K562 (cell line): ENCODE measurements at regions not wholly inside any gene's neighbourhood (a gene's known extent, or its start where the extent isn't known, plus 50 kb on each side); places are given as distances from the start of the nearest gene placed in this dataset.

ENCODE experiments used
- ARID1B ChIP-seq: fragments of 450-650 bp; IDR thresholded peaks from 2 replicates; pipeline ENCODE4 v1.6.1; 2016; ENCODE audit warnings: antibody characterized with exemption, mild to moderate bottlenecking, inconsistent platforms
- CBFB ChIP-seq: sonication (generic); formaldehyde crosslinking; IDR thresholded peaks from 2 replicates; pipeline ENCODE4 v1.4.0; 2020; ENCODE audit warnings: mild to moderate bottlenecking, missing genetic modification reagents
- CCAR2 ChIP-seq: fragments of 200-400 bp; formaldehyde crosslinking; IDR thresholded peaks from 2 replicates; pipeline ENCODE4 v1.6.1; 2017; ENCODE audit warnings: mild to moderate bottlenecking, low read depth, low read length
- EP400 ChIP-seq: fragments of 450-650 bp; IDR thresholded peaks from 2 replicates; pipeline ENCODE4 v1.6.1; 2017; ENCODE audit warnings: antibody characterized with exemption, mild to moderate bottlenecking, moderate library complexity
- ETS2 ChIP-seq: IDR thresholded peaks from 2 replicates; pipeline ENCODE4 v1.6.1; 2016; ENCODE audit warnings: borderline replicate concordance, missing genetic modification characterization, mild to moderate bottlenecking, moderate library complexity, missing compliant biosample characterization; ENCODE audit not compliant: poor library complexity, severe bottlenecking
- GTF2E2 ChIP-seq: fragments of 200-800 bp; sonication (Bioruptor generic); IDR thresholded peaks from 2 replicates; pipeline ENCODE4 v1.6.1; 2016; ENCODE audit warnings: missing genetic modification characterization, missing compliant biosample characterization
- MTF1 ChIP-seq: fragments of 250-450 bp; sonication (Bioruptor Pico); IDR thresholded peaks from 2 replicates; pipeline ENCODE4 v1.9.0; 2021; ENCODE audit warnings: moderate library complexity, mild to moderate bottlenecking, inconsistent platforms, borderline replicate concordance
- MYBL2 ChIP-seq, 2 experiments: fragments of 450-650 bp in 1 of 2; sonication (generic) in 1 of 2; formaldehyde crosslinking in 1 of 2; IDR thresholded peaks; 2 replicates each; pipeline versions ENCODE4 v1.6.1 to v1.8.1; 2017 to 2022; ENCODE audit warnings: borderline replicate concordance in 1 of 2, inconsistent platforms in 1 of 2, low read depth in 1 of 2, mild to moderate bottlenecking in 1 of 2, missing genetic modification reagents in 1 of 2, moderate library complexity in 1 of 2
- NR2F6 ChIP-seq: fragments of 450-650 bp; formaldehyde crosslinking; IDR thresholded peaks from 2 replicates; pipeline ENCODE4 v1.4.0; 2020; ENCODE audit warnings: mild to moderate bottlenecking
- POLR2H ChIP-seq: IDR thresholded peaks from 2 replicates; pipeline ENCODE4 v1.6.1; 2016; ENCODE audit warnings: missing genetic modification characterization, low read depth, mild to moderate bottlenecking, control low read depth, missing compliant biosample characterization, moderate library complexity
- PYGO2 ChIP-seq: fragments of 450-650 bp; IDR thresholded peaks from 2 replicates; pipeline ENCODE4 v1.6.1; 2016; ENCODE audit warnings: mild to moderate bottlenecking, missing genetic modification characterization, moderate library complexity, missing compliant biosample characterization
- RNF219 ChIP-seq: fragments of 250-450 bp; sonication (Bioruptor Pico); IDR thresholded peaks from 2 replicates; pipeline ENCODE4 v1.5.0; 2022; ENCODE audit warnings: mild to moderate bottlenecking
- TAF15 ChIP-seq: fragments of 200-400 bp; formaldehyde crosslinking; IDR thresholded peaks from 2 replicates; pipeline ENCODE4 v1.6.1; 2017; ENCODE audit warnings: mild to moderate bottlenecking, low read depth, low read length, moderate library complexity
- THRA ChIP-seq: fragments of 450-650 bp; IDR thresholded peaks from 2 replicates; pipeline ENCODE4 v1.6.1; 2017; ENCODE audit warnings: mild to moderate bottlenecking, moderate library complexity
- ZNF121 ChIP-seq: sonication (generic); formaldehyde crosslinking; conservative IDR thresholded peaks from 2 replicates; pipeline ENCODE4 v1.8.0; 2022; ENCODE audit warnings: missing genetic modification reagents
- ZNF830 ChIP-seq: fragments of 250-450 bp; sonication (Bioruptor Pico); IDR thresholded peaks from 2 replicates; pipeline ENCODE4 v1.5.0; 2021; ENCODE audit warnings: mild to moderate bottlenecking
- TF ChIP-seq, protein P1 (sequence below), 2 experiments: fragments of 450-650 bp; IDR thresholded peaks; 2 replicates each; pipeline ENCODE4 v1.6.1; 2018; ENCODE audit warnings: mild to moderate bottlenecking in 2 of 2, low read depth in 1 of 2; ENCODE audit not compliant: partially characterized antibody in 2 of 2
- TF ChIP-seq, protein P2 (sequence below): fragments of 250-450 bp; sonication (Bioruptor Pico); IDR thresholded peaks from 2 replicates; pipeline ENCODE4 v1.4.0; 2020; ENCODE audit warnings: mild to moderate bottlenecking, moderate library complexity, borderline replicate concordance

DNA sequence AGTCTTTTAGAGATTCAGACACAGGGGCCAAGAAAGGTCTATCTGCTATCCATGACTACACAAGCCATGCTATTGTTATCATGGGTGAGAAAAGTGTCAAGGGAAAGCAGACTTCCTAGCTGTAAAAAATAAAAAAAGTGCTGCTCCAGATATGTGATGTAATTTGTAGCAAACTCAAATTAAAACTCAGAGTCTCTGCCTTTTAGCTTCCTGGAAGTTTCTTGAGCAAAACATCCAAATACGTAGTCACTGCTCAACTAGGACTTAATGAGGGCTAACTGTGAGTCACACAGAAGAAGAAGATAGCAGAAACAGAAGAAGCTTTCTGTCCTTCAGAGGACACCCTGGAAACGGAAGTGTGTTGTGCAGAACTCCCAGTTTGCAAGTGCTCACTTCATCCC, 393.4 kb upstream of the NR2F2 start (continued):
- TF ChIP-seq, protein P1, sequence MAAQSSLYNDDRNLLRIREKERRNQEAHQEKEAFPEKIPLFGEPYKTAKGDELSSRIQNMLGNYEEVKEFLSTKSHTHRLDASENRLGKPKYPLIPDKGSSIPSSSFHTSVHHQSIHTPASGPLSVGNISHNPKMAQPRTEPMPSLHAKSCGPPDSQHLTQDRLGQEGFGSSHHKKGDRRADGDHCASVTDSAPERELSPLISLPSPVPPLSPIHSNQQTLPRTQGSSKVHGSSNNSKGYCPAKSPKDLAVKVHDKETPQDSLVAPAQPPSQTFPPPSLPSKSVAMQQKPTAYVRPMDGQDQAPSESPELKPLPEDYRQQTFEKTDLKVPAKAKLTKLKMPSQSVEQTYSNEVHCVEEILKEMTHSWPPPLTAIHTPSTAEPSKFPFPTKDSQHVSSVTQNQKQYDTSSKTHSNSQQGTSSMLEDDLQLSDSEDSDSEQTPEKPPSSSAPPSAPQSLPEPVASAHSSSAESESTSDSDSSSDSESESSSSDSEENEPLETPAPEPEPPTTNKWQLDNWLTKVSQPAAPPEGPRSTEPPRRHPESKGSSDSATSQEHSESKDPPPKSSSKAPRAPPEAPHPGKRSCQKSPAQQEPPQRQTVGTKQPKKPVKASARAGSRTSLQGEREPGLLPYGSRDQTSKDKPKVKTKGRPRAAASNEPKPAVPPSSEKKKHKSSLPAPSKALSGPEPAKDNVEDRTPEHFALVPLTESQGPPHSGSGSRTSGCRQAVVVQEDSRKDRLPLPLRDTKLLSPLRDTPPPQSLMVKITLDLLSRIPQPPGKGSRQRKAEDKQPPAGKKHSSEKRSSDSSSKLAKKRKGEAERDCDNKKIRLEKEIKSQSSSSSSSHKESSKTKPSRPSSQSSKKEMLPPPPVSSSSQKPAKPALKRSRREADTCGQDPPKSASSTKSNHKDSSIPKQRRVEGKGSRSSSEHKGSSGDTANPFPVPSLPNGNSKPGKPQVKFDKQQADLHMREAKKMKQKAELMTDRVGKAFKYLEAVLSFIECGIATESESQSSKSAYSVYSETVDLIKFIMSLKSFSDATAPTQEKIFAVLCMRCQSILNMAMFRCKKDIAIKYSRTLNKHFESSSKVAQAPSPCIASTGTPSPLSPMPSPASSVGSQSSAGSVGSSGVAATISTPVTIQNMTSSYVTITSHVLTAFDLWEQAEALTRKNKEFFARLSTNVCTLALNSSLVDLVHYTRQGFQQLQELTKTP (IDR thresholded peaks at IDR 0.05; ENCODE audit: low read depth in 1 of 2, partially characterized antibody in 2 of 2) = peak in 1 of 2 experiments; percentile 88
- no peak; the same call in 1 of the 2 replicates for TF ChIP-seq ARID1B
- no peak for TF ChIP-seq ZNF121 (CRISPR knock-in tag)
- TF ChIP-seq NR2F6 (CRISPR knock-in tag) = no peak
- no peak for TF ChIP-seq TAF15
- TF ChIP-seq RNF219 = no peak
- no peak for TF ChIP-seq ZNF830 (CRISPR knock-in tag)
- no peak for TF ChIP-seq CCAR2
- no peak for TF ChIP-seq ETS2
- TF ChIP-seq MTF1 = no peak
- TF ChIP-seq PYGO2 (tag) = no peak
- TF ChIP-seq POLR2H = no peak
- no peak for TF ChIP-seq MYBL2 (IDR thresholded peaks at IDR 0.05; ENCODE audit: low read depth)
- no peak for TF ChIP-seq MYBL2 (CRISPR knock-in tag; IDR thresholded peaks at IDR 0.05; ENCODE audit: borderline replicate concordance)
- TF ChIP-seq THRA = no peak
- TF ChIP-seq GTF2E2 (tag) = no peak
- TF ChIP-seq, protein P2, sequence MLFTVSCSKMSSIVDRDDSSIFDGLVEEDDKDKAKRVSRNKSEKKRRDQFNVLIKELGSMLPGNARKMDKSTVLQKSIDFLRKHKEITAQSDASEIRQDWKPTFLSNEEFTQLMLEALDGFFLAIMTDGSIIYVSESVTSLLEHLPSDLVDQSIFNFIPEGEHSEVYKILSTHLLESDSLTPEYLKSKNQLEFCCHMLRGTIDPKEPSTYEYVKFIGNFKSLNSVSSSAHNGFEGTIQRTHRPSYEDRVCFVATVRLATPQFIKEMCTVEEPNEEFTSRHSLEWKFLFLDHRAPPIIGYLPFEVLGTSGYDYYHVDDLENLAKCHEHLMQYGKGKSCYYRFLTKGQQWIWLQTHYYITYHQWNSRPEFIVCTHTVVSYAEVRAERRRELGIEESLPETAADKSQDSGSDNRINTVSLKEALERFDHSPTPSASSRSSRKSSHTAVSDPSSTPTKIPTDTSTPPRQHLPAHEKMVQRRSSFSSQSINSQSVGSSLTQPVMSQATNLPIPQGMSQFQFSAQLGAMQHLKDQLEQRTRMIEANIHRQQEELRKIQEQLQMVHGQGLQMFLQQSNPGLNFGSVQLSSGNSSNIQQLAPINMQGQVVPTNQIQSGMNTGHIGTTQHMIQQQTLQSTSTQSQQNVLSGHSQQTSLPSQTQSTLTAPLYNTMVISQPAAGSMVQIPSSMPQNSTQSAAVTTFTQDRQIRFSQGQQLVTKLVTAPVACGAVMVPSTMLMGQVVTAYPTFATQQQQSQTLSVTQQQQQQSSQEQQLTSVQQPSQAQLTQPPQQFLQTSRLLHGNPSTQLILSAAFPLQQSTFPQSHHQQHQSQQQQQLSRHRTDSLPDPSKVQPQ = no peak
- no peak for TF ChIP-seq EP400
- no peak for TF ChIP-seq CBFB
